ENCODE measurements at regions not wholly inside any gene's neighbourhood (a gene's known extent, or its start where the extent isn't known, plus 50 kb on each side); places are given as distances from the start of the nearest gene placed in this dataset.

DNA sequence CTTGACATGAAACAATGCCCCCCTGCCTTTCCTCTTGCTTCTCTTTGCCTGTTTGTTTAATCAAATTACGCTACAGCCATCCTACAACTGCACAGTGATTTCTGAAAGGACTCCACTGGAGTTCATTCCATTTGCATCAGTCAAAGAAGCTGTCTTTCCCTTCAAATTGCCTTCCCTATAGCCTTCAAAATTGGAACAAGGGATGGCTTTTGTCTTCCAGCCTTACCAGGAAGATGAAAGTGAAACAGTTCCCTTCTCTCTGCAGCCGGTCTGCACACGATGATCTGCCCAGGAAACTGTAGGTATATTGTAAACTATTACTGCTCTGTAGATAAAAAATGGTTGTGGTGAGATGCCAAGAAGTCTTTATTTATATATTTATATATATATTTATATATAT, 65.6 kb upstream of the ETS2 start:
- Histone ChIP-seq H3K4me2 (ENCODE audit: low read depth, low read length) (no peak overlapping the region), H3K9me2 (replicated peaks; ENCODE audit: insufficient read depth, low read length) (no peaks in the 10 kb centered on the region)

DNA sequence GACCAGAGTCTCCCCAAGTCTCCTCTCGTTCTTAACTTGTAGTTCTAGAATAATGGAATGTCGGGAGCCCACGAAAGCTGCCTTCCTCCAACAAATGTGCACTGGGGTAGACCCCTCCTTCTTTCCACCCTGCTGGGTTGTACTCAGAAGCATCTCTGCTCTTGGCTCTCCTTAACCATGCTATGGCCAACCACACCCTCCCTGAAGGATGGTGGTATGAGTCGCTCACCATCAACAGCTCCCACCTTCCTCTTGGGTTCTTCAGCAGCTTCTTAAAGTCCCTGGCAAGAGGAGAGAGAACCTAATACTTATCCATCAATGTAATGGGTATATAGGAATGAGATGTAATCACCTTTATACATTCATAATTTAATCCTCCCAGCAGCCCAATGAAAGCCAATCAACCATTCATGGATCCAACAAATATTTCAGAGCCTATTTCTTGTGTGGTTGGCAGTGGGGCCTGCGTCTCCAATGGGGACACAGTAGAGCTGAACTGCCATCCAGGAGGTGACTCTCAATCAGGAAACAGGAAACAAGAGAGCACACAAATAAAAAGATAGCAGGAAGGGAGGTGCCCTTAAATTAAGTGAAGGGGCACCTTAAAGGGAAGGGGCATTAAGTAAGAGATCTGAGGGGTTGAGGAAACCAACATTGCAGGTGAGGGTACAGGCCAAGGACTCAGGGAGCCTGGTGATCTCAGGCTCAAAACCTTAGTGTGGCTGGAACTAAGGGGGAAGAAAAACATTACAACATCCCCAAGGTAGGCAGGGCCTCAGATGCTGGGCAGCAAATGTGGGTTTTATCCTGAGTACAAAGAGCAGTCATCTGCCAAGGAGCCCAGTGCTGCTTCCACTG, 64.4 kb upstream of the ETS2 start:
- H3K27ac ChIP-seq (ENCODE audit: low read length): no peak overlapping the region
- H3K4me2 ChIP-seq (ENCODE audit: low read depth, low read length): no peak overlapping the region
- H4K20me1 ChIP-seq (ENCODE audit: insufficient read depth, low read length): no peaks in the 10 kb centered on the region
- H3K4me1 ChIP-seq (ENCODE audit: low read length): no peaks in the 10 kb centered on the region
- H3K4me3 ChIP-seq (ENCODE audit: low read length): no peak overlapping the region
- no peaks in the 10 kb centered on the region for H3K36me3 ChIP-seq (replicated peaks; ENCODE audit: insufficient read depth, low read length)
- no peaks in the 10 kb centered on the region for H3K79me2 ChIP-seq (ENCODE audit: low read length)
- DNase-seq: no peak
- H2AFZ ChIP-seq (ENCODE audit: low read length): no peak overlapping the region
- no peak overlapping the region for H3K9ac ChIP-seq (ENCODE audit: low read length)
- no peak for TF ChIP-seq EZH2 (optimal IDR thresholded peaks at IDR 0.05; ENCODE audit: low read depth, low read length)
- TF ChIP-seq, protein P1, sequence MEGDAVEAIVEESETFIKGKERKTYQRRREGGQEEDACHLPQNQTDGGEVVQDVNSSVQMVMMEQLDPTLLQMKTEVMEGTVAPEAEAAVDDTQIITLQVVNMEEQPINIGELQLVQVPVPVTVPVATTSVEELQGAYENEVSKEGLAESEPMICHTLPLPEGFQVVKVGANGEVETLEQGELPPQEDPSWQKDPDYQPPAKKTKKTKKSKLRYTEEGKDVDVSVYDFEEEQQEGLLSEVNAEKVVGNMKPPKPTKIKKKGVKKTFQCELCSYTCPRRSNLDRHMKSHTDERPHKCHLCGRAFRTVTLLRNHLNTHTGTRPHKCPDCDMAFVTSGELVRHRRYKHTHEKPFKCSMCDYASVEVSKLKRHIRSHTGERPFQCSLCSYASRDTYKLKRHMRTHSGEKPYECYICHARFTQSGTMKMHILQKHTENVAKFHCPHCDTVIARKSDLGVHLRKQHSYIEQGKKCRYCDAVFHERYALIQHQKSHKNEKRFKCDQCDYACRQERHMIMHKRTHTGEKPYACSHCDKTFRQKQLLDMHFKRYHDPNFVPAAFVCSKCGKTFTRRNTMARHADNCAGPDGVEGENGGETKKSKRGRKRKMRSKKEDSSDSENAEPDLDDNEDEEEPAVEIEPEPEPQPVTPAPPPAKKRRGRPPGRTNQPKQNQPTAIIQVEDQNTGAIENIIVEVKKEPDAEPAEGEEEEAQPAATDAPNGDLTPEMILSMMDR (IDR thresholded peaks at IDR 0.05; ENCODE audit: low read length): no peak
- TF ChIP-seq EZH2phosphoT487 (IDR thresholded peaks at IDR 0.05; ENCODE audit: low read length): no peak
- H3K9me3 ChIP-seq (replicated peaks; ENCODE audit: insufficient read depth, low read length): no peaks in the 10 kb centered on the region
- H3K27me3 ChIP-seq (replicated peaks; ENCODE audit: insufficient read depth, low read length): peaks cover 16% of the 10 kb centered on the region; the same call in 1 of the 2 replicates
- no peaks in the 10 kb centered on the region for H3K9me2 ChIP-seq (replicated peaks; ENCODE audit: insufficient read depth, low read length)
- H3F3A ChIP-seq (ENCODE audit: insufficient read depth, low read length): no peaks in the 10 kb centered on the region

More for the DNA sequence above, 65.6 kb upstream of the ETS2 start:
- Histone ChIP-seq H3K27me3 (replicated peaks; ENCODE audit: insufficient read depth, low read length) (peaks cover 24% of the 10 kb centered on the region), H4K20me1 (ENCODE audit: insufficient read depth, low read length) (no peaks in the 10 kb centered on the region), H3K4me1 (ENCODE audit: low read length) (no peaks in the 10 kb centered on the region), H3K79me2 (ENCODE audit: low read length) (no peaks in the 10 kb centered on the region), H3K36me3 (replicated peaks; ENCODE audit: insufficient read depth, low read length) (no peaks in the 10 kb centered on the region), H3F3A (ENCODE audit: insufficient read depth, low read length) (no peaks in the 10 kb centered on the region), H3K27ac (ENCODE audit: low read length) (no peak overlapping the region), H3K9me3 (replicated peaks; ENCODE audit: insufficient read depth, low read length) (no peaks in the 10 kb centered on the region), H3K9ac (ENCODE audit: low read length) (no peak overlapping the region), H3K4me3 (ENCODE audit: low read length) (no peak overlapping the region), H2AFZ (ENCODE audit: low read length) (no peak overlapping the region)
- DNase-seq: no peak
- TF ChIP-seq, protein P1 (IDR thresholded peaks at IDR 0.05; ENCODE audit: low read length): no peak
- no peak for TF ChIP-seq EZH2 (optimal IDR thresholded peaks at IDR 0.05; ENCODE audit: low read depth, low read length)

DNA sequence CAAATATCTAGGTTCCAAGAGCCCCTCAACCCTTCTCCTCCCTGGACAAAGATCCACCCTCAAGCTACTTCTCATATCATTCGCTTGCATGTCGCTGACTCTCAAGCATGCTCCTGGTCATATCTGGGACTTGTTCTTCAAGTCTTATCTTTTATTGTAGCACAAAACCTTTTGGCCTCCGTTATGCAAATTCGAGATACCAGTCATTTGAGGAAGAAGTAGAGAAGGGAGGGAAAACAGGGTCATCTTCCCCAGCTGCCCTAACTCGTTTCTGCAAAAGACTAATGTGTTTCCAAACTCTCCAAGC, 63.8 kb upstream of the ETS2 start:
- no peak for DNase-seq
- Histone ChIP-seq H3F3A (ENCODE audit: insufficient read depth, low read length) (no peaks in the 10 kb centered on the region), H3K9me3 (replicated peaks; ENCODE audit: insufficient read depth, low read length) (no peaks in the 10 kb centered on the region), H3K36me3 (replicated peaks; ENCODE audit: insufficient read depth, low read length) (no peaks in the 10 kb centered on the region), H3K9me2 (replicated peaks; ENCODE audit: insufficient read depth, low read length) (no peaks in the 10 kb centered on the region), H3K79me2 (ENCODE audit: low read length) (no peaks in the 10 kb centered on the region), H3K9ac (ENCODE audit: low read length) (no peak overlapping the region), H2AFZ (ENCODE audit: low read length) (no peak overlapping the region), H3K27ac (ENCODE audit: low read length) (no peak overlapping the region), H4K20me1 (ENCODE audit: insufficient read depth, low read length) (no peaks in the 10 kb centered on the region), H3K4me3 (ENCODE audit: low read length) (no peak overlapping the region), H3K27me3 (replicated peaks; ENCODE audit: insufficient read depth, low read length) (peaks cover 10% of the 10 kb centered on the region; the same call in 1 of the 2 replicates), H3K4me2 (ENCODE audit: low read depth, low read length) (no peak overlapping the region), H3K4me1 (ENCODE audit: low read length) (no peaks in the 10 kb centered on the region)
- TF ChIP-seq, protein P1 (IDR thresholded peaks at IDR 0.05; ENCODE audit: low read length): no peak
- no peak for TF ChIP-seq EZH2 (optimal IDR thresholded peaks at IDR 0.05; ENCODE audit: low read depth, low read length)
- no peak for TF ChIP-seq EZH2phosphoT487 (IDR thresholded peaks at IDR 0.05; ENCODE audit: low read length)

All from MM.1S (cell line).